ENCODE measurements at regions not wholly inside any gene's neighbourhood (a gene's known extent, or its start where the extent isn't known, plus 50 kb on each side); places are given as distances from the start of the nearest gene placed in this dataset.

DNA sequence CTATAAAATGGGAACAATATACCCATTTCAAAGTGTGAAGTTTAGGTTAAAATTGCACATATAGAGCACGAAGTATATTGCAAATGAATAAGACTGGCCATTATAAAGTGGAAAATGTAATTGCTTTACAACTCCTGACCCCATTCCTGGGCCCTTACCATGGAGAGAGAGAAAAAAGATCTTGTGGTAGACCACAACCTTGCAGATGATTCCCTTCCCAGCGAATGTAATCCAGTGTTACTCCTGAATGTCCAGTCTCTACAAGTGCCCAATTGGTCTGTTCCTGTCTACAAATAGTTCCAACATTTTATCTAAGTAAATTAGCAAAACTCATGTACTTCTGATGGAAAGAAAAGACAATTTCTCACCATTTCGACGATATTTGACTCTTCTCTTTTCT is 184.1 kb upstream of the LNX1 start:
- DNase-seq (ENCODE audit: low read depth), result no peak

DNA sequence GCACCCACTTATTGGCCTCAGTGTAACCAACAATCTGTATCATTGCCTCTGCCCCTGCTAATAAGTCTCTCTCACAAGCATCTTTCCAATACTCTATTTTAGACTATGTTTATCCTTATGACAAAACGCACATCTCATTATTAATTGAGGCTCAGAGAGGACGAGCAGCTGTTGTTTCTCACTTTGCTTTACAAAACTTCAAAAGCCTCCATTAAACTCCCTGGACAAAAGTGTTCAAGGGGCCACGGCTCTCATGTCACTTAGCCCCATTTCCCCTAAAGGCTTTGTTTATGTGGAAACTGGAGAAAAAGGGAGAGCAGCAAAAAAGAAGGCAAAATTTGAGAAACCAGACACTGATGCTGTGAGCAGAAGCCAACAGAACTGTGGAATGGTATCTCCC is 180.0 kb upstream of the LNX1 start:
- no peak for DNase-seq (ENCODE audit: low read depth)

DNA sequence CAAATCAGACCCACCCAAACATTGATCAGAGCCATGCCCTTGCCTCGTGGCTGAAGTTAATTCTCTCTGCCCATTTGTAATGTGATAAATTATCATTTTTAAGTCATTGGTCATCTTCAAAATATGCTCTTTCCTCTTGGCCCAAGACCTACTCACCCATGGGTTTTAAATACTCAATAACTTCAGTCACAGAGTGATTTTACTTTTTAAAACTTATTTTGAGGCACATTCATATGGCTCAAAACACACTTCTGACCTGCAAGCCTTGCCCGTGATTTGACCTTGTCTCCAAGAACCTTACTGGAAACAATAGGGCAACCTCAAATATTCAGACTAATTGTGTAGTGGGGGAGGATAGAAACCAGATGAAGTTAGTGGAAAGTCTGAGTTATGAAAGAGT is 176.2 kb upstream of the LNX1 start:
- DNase-seq (ENCODE audit: low read depth), result no peak

DNA sequence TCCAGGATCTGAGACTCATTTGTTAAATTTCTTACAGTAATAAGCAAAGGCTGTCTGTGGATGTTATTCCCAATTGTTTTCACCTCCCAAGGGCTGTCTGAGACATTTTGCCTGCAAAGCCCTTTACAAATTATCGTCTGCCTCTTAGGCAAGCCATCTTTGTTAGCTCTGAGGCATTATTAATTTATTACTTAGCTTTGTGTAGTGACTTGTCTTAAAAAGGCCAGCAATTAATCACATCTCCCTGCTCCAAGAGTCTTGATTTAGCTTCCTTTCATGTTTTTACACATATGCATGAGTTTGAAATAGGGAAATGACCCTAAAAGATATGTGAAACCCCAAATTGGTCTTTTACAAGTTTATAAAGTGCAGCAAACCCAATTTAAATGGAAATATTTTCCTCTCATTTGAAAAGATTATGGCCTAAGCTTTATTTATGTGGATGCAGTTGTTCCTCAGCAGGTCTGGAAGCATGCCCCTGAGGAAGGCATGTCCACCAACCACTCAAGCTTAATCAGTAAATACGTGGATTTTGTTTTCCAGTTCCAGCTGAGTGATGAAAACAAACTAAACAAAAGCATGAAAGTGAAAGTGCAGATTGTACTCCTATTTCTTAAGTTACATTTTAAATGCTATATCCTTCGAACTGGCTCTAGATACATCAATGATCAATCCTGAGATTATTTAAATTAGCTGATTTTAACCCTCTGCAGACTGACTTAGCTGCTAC is 173.6 kb upstream of the LNX1 start:
- DNase-seq (ENCODE audit: low read depth), result no peak

DNA sequence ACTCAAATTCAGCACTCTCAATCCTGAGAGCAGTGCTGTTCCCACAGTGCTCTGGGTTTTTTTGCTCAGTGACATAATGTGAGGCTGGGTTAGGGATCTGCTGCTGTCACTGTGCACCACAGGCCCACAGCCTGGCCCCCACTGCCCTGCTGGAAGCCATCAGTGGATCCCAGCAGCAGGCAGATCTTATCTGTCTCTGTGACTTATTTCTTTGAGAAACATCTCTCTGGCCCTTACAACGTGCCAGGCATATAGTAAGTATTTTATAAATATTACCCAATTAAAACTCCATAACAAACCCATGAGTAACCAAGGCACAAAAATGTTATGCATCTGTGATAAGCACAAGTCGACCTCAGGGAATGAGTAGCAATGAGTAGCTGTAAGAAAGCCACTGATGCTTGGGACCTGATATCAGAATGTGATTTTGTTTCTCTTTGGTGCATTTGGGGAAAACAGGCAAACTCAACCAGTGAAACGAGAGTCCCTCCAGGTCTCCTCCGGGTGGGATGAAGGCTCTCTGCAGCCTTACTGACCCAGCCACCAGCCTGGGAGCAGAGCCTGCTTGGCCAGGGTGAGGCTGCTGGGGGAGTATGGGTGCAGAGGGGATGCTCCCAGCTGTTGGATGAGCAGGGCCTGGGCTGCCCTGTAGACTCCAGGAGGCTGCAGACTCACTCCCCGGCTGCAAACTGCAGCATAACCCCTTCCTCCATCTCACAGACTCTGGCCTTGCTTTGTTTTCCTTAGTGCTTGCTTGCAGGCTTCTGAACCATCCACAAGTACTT is 172.7 kb upstream of the LNX1 start:
- DNase-seq (ENCODE audit: low read depth), result no peak

DNA sequence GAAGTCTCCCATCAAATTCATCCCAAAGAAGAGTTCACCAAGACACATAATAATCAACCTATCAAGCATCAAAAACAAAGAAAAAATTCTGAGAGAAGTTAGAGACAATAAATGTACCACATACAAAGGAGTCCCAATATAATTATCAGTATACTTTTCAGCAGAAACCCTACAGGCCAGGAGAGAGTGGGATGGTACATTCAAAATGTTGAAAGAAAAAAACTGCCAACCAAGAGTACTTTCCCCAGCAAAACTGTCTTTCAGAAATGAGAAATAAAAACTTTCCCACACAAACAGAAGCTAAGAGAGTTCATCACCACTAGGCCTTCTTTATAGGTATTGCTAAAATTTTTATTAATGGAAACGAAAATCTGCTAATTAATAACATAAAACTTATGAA is 164.4 kb upstream of the LNX1 start:
- no peak for DNase-seq (ENCODE audit: low read depth)

DNA sequence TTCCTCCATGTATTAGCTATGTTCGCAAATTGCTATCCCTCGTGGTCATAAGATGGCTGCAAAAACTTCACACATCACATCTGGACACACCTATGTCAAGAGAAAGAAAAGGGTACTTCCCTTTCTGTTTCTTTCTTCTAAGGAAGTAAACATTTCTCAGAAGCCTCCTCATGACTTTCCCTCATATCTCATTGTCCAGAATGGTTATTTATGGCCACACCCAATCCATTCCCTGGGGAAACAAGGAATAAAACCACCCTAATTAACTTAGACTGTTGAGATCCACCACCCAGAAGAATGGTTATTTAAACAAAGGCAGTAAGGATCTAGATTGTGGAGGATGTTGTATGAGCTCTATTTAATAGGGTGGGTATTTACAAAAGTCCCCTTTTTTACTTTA is 160.8 kb upstream of the LNX1 start:
- DNase-seq (ENCODE audit: low read depth), result no peak

DNA sequence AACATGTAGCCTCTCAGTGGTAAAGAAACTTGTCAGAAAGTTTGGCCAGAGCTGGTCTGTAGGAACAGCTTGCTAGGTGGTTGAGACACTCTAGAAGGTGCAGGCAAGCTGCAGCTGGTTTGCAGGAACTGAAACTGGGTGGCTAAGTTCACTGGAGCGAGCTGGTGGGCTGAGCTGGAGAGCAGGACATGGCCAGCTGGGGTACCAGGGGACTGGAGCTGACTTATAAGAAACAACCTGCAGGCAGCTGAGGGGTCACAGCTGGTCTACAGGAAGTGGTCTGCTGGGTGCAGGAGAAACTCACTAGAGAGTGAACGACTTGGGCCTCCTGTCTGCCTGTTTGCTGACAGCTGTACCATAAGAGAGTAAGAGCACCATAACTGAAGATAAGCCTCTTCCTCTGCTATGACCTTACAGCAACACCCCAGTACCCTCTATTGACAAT is 157.1 kb upstream of the LNX1 start:
- DNase-seq (ENCODE audit: low read depth), result no peak

DNA sequence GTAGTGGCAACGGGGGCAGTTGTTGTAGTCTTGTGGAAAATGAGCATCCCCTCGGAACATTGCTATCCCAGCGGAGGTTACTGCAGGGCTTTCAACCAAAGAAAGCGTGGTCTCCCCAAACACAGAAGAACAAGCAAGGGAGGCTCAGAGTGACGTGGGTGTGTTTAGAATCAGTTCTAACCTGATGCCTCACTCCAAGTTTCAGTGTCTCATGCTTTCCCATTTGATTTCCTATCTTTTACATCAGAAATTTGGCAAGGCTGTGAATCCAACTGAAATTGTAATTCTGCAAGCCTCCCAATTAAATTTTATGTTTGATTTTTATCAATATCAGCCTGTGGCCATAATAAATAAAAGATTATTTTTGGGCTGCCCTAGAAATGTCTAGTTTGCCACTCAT is 156.1 kb upstream of the LNX1 start:
- DNase-seq (ENCODE audit: low read depth), result no peak

DNA sequence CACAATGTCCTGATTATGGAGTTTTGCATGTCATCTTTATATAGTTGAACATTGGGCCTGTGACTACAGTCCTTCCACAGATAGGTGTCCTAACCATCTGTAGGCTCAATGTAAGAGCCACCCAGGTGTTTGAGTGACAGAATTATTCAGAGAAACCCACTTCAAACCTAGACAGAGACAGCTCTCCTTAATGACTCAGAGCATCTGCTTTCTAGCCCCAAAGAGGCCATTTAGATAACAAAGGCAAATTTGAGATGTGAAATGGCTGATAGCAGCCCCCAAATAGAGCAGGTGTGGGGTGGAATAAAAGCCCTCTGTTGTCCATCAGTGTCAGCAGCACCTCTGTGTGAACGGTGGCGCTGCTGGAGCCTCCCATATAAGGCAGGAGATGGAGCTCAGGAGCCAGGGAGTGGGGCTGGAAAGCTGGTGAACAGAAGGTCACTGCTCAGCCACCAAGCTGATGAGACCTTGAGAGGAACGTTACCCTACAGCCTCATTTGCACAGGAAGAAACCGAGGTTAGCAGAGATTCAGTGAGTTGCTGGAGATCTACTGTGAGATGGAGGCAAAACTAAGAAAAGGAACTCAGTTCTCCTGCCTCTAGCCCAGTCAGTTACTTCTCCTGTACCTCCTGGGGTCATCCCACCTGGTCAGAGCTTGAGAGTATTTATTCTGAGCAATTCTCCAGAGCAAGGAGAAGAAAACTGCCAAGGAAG is 153.3 kb upstream of the LNX1 start:
- no peak for DNase-seq (ENCODE audit: low read depth)

DNA sequence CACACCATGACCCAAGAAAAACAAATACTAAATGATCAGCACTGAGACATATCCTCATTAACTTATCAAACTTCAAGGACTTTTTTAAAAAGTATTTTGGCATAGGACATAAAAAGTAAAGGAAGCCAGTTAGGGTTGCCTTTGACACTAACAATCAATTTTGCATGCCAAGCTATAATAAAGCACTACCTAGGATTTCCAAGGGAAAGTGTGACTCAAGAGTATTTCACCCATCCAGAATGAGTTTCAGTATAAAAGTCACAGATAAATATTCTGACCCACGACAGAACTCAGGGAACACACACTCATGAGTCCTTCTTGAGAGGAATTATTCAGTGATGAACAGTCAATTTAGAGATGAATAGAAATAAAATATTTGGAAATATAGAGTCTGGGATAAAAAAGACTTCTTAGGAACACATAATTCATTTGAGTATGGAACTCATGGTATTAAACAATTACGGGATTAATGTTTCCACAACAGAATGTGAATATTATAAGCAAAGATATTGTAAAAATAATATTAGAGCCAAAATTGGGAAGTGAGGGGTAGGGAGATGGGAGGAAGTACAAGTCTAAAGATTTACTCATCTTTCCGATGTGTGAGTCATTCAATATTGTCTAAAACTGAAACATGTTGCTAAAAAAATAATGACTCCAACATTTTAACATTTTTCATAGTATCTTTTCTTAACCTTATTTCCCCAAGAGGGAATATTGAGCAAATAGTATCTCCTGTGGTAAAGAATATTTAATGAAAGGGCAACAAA is 143.5 kb upstream of the LNX1 start:
- DNase-seq (ENCODE audit: low read depth), result no peak

DNA sequence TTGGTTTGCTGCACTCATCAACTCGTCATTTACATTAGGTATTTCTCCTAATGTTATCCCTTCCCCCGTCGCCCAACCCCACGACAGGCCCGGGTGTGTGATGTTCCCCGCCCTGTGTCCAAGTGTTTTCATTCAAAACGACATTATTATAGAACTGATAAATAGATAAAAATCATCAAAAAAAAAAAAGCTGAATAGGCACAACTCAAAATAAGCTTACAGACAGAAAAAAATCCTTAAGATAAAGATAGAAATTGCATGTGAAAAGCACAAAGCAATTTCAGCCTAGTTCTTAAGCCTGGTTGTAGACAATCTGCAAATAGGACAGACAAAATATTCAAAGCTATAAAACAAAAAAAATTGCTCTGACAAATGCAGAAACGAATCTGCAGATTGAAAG is 142.9 kb upstream of the LNX1 start:
- DNase-seq (ENCODE audit: low read depth), result no peak

DNA sequence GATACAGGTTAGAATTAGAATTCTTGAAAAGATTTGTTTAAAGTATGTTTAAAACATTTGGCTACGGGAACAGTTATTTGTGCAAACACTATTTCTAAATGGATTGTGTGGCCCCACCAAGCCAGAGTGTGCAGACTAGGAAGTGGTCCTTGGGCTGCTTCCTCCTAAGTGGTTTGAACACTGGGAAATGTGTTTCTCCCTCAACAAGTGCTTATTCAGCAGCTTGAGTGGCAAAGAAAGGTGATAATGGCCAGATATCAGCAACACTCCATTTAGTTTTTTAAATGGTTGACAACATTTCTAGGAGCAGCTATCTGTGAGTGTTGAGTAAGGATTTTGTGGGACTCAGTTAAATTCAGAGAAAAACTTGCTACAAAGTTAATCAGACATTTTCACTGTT is 141.4 kb upstream of the LNX1 start:
- no peak for DNase-seq (ENCODE audit: low read depth)

DNA sequence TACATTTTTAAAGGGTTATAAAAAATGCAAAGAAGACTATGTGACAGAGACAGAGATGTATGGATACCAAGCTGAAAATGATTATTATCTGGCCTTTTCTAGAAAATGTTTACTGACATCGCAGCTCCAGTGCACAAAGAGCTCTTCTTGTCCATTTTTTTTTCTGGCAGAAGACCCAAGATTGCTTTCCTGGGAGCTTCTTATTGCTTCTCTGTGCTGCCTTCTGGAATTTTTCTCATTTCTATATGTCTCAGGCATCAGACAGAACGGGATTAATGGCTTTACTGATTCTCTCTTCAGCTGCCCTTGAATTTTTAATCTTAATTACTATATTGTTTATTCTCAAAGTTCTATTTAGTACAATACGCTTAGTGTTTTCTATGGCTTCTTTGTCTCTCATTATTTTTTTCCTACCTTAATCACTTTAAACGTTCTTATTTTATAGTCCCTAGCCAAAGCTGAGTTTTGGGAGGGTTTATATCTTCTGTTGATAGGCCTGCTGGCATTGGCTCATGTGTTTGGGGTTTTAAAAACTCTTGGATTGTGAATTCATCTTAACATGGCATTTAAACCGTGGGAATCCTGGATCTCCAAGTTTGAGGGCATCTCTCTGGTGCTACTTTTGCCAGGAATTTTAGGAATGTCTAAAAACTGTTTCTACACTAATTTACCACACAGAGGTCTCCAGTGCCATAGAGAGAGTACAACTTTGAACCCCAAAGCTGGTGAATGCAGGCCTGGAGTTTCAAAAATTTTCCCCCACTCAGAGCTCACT is 138.9 kb upstream of the LNX1 start:
- DNase-seq (ENCODE audit: low read depth), result no peak

DNA sequence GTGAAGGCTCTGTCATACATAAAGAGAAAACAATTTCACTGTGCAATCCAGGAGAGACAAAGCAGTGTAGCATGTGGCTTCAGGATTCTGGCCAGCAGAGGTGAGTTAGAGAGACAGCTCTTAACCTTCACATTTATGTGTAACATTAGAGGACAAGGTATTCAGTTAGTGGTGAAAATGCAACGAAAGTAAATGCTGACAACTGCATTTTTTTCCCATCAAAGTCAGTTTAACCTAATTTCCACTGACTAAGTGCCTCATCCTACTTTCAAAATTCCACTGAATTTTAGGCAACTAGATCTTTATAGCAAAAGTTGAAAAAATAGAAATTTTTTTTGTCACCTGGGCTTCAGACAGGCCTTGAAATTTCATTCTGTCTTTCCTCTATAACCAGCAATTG is 130.8 kb upstream of the LNX1 start:
- no peak for DNase-seq (ENCODE audit: low read depth)

DNA sequence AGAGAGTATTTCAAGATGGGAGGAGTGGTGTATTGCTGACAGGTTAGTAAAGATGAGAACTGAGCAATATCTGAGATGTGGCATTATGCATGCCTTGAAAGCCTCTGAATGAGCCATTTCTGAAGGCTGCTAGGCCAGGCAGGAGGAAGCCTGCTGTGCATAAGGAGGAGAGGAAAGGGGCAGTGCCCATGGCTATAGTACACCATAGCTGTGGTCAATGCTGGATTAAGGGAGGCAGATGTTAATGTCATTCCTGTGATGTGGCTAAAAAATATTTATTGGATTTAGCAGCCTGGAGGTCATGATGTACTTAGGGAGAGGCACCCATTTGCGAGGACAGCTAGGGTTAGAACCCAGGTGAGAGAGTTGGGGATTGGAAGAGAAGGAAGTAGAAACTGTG is 130.0 kb upstream of the LNX1 start:
- no peak for DNase-seq (ENCODE audit: low read depth)

DNA sequence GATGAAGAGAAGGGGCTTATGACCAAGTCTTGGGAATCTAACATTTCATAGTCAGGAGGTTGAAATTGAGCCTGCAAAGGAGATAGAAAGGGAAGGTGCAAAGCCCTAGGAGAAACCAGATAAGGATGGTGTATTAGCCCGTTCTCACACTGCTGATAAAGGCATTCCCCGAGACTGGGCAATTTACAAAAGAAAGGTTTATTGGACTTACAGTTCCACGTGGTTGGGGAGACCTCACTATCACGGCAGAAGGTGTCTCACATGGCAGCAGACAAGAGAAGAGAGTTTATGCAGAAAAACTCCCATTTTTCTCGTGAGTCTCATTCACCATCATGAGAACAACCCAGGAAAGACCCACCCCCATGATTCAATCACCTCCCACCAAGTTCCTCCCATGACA is 129.5 kb upstream of the LNX1 start:
- DNase-seq (ENCODE audit: low read depth), result no peak

DNA sequence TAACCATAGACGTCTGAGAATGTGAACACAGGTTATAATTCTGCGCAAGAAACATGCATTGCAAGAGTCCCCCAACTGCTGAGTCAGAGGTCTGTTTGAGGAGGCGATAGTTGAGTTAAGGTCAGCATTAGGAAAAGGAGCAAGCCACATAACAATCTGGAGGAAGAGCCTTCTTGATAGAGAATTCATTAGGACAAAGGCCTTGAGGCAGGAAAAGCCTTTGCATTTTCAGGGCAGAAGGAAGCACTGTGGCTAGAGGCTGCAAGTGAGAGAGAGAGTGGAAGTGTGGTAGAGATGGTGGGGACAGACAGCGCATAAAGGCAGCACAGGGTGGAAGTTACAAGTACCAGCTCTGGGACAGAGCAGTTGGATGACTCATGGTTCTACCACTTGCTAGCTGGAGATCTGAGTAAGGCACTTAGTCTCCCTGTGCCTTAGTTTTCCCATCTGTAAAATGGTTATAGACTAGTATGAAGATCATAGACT is 125.8 kb upstream of the LNX1 start:
- DNase-seq (ENCODE audit: low read depth), result no peak

DNA sequence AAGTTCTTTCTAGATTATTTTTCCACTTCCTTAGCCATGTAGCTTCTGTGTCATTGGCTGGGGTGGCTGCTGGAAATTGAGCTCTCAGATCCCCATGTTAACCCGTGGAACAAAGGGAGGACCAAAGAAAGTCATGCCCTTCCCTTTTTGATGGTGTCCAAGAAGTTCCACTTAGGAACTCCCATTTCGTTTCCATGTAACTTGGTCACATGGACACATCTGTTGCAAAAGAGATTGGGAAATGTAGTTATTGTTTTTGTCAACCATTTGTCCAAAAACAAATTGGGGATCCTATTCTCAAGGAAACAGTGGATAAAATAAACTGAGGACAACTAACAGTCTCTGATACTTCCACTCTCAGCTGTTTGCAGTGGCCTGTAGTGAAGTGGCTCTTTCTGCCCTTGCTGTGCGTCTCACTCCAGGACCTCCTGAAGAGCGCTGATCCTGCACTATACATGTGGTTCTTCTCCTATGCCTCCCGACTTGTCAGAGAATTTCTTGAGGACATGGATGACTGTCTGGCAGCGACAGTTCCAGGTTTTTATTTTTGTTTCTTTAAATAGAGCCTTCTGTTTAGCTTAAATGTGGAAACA is 125.3 kb upstream of the LNX1 start:
- DNase-seq (ENCODE audit: low read depth), result no peak

DNA sequence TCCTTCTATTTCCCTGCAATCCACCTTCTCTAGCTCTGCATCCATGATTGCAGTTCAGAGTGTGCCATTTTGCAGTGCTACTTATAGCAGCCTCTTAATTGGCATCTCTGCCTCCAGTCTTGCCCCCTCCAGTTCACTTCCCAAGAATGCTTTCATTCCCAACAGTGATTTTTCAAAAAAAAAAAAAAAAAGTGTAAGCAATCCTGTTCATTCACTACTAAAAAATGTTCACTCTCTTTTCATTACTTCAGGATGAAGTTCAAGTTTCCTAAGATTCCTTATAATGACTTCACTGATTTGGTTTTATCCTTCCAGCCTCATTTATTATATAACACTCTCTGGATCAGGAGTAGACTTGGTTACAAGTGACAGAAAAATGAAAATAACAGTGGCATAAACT is 124.7 kb upstream of the LNX1 start:
- no peak for DNase-seq (ENCODE audit: low read depth)

All from activated T-helper 1 cell treated with Interleukin-2 at 50 U/mL for 16 hours (primary cell).